ENCODE measurements at regions not wholly inside any gene's neighbourhood (a gene's known extent, or its start where the extent isn't known, plus 50 kb on each side); places are given as distances from the start of the nearest gene placed in this dataset.

DNA sequence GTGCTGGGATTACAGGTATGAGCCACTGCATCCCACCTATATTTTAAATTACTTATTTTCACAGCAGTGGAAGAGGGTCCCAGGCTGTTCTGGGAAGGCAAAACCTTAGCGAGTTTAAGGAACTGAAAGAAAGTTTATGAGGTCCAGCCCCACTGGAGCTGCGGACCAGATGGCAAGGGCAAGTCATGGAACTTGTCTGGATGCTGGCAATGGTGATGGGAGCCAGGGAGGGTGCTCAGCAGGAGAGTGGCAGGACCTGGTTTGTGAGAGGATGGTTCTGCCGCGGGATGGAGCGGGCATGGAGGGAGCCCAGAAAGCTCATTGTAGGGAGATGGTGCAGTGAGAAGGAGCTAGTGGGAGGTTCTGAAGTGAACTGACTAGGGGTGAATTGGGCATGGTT, 50.6 kb upstream of the SLC45A1 start:
- no peak for DNase-seq

DNA sequence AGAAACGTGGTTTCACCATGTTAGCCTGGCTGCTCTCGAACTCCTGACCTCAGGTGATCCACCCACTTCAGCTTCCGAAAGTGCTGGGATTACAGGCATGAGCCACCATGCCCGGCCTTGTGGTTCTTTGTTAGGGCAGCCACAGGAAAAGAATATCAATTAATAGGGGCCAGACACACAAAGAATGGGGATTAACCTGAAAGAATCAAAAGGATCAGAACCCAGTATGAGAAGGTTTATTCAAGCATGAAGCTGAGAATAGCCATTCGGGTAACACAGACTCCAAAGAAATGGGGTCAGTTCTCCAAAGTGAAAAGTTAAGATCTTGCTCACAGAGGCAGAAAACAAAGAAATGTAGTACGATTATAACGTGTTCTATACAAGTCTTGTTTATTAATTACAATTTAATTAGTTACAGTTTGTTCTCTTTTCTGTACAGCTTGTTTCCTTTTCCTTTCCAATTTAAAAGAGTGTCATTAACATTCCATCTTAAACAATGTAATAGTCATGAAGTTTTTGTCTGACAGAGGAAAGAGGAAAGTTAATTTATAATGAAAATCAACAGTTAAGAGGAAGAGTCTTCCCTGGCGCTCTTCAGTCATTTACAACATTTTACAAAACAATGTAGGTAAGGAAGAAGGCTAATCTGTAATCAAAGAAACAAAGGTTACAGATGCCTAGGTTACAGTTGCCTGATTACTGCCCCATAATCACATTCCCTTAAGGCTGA, 51.3 kb upstream of the SLC45A1 start:
- DNase-seq, result no peak

DNA sequence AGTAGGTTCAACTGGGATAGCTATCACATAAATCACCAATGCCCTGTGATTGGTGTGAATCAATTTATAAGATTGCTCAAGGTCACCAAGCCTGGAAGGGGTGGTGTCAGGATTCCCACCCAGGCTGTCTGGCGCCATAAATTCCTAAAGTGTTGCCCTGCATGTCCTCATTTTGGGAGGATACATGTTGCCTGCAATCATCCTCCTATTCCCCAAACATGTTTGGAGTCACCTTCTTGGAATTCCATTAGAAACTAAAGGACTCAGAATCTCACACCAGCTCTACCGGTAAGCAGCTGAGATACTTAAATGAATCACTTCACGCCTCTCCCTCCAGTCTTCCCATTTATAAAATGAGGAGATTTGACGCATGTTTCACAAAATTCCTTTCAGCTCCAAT, 54.1 kb upstream of the SLC45A1 start:
- no peak for DNase-seq

DNA sequence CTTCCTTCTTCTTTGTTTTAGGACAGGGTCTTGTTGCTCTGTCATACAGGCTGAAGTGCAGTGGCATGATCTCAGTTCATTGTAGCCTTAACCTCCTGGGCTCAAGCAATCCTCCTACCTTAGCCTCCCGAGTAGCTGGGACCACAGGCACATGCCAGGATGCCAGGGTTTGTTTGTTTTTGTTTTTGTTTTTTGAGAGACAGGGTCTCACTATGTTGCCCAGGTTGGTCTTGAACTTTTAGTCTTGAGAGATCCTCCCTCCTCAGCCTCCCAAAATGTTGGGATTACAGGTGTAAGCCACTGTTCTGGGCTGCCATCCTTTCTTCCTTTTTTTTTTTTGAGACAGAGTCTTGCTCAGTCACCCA, 56.5 kb upstream of the SLC45A1 start:
- no peak for DNase-seq

DNA sequence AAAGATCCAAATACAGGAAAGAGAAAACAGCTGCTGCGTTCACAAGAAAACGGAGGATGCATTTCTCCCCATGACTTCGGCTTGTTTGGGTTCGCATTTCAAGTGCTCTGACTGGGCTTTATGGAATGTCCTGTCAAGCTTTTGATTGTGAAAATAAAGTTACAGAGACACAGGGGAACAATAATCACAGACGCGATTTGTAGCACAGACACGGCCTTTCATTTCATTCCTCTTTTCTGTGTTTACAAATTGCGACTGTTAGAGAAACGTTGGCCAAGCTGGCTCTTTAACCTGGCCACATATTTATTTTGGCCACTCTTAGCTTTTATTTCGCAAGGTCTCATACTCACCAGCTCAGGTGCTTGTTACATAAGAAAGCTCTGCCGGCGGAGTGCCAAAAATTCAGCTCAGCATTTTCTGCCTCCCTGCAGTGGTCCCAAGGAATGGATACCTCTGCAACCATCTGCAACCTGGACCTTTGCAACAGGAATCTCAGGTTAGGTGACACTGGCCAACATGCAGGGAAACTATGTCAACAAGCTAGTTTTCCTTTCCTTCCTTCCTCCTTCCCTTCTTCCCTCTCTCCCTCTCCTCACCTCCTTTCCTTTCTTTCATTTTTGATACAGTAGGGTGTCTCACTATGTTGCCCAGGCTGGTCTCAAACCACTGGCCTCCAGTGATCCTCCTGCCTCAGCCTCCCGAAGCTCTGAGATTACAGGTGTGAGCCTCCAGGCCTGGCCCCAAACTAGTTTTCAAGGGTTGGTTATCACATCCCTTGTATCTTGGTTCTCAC, 58.2 kb upstream of the SLC45A1 start:
- DNase-seq, result no peak

DNA sequence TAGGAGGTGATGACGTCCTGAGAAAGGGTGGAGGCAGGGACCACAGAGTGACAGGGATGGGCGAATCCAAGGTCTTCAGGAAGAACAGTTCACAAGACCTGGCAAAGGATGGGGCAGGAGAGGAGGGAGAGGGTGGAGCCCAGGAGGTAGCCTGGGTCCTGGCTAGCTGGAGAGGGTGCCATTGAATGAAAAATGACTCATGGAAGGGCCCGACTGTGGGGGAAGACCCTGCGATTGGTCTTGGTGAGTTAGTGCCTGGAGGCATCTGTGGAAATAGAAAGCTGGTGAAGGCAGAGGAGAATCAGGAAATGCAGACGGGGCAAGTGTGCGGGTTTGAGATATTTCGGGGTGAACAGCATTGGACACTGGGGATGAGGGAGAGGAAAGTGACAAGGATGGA, 60.3 kb upstream of the SLC45A1 start:
- no peak for DNase-seq

DNA sequence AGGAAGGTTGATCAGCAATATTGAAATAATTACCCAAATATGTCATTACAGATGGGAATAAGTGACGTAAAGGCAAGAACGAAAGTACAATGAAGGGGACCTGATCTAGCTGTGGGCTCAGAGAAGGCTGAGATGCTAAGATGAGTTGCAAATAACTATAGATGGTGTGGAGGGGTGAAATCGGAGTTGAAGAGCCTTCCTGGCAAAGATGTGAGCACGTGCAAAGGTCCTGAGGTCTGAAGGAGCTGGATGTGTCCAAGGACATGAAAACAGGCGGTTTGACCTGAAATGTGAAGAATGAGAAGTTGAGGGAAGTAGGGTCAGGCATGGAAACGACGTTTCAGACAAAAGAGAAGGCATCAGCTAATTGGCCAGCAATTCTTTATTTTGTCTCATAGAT, 61.6 kb upstream of the SLC45A1 start:
- no peak for DNase-seq

DNA sequence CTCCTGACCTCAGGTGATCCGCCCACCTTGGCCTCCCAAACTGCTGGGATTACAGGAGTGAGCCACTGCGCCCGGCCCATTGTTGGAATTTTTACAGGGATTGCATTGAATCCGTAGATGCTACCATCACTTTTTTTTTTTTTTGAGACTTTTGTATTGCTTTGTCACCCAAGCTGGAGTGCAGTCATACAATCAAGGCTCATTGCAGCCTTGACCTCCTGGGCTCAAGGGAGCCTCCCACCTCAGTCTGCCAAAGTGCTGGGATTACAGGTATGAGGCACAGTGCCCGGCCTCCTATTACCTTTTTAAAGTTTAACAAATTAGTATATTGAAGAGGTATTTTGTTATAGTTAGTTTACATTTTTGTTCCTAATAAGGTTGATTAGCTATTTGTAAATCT, 62.2 kb upstream of the SLC45A1 start:
- no peak for DNase-seq

DNA sequence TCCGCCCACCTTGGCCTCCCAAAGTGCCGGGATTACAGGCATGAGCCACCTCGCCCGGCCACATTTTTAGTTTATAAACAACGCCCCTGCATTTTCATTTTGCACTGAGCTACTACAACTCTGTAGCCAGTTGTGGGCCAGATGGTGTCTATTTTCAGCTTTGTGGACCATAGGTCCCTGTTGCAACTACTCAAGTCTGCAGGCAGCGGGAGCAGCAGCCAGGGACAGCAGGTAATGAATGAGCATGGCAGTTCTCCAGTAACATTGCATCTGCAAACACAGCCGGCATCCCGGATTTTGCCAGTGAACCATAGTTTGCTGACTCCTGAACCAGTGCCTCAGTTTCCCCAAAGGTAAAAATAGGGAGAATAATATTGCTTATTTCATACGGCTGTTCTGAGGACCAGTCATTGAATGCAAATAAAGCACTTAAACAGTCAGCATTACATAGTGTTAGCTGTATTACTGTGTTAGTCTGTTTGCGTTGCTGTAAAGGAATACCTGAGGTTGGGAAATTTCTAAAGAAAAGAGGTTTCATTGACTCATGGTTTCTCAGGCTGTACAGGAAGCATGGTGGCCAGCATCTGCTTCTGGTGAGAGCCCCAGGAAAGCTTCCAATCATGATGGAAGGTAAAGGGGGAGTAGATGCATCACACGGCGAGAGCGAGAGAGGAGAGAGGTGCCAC, 65.5 kb upstream of the SLC45A1 start:
- no peak for DNase-seq

DNA sequence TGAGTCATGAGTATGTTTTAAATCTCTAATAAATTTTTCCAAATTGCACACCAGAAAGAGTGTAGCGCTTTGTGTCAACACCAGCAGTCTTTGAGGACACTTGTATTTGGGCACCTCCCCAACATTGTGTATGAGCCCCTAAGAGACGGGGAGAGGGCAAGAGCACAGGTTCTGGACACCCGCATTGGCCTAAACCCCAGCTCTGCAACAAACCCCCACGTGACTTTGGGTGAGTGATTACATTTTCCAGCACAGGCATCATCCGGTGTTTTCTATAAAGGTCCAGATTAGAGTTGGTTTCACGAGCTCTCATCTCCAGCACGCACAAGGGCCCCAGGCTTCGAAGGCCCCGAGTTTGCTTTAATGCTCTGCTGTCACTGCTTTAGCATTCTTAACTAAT, 66.3 kb upstream of the SLC45A1 start:
- DNase-seq, result no peak

DNA sequence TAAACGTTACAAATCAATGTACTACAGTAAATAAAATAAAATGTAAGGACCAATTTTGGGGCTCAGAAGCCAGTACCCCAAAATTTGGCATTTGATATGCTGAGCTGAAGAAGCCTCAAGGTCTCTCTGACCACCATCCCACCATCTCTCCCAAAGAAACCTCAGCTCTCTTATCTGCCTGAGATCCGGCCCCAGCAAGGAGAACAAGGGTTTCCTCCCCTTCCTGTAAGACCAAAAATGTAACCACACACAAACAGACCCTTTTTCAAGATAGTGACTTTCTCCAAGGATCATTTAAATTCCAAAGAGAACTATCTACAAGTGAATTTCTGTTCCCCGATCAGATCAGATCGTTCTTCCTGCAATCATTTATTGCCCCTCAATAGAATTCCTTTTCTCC, 68.1 kb upstream of the SLC45A1 start:
- no peak for DNase-seq

DNA sequence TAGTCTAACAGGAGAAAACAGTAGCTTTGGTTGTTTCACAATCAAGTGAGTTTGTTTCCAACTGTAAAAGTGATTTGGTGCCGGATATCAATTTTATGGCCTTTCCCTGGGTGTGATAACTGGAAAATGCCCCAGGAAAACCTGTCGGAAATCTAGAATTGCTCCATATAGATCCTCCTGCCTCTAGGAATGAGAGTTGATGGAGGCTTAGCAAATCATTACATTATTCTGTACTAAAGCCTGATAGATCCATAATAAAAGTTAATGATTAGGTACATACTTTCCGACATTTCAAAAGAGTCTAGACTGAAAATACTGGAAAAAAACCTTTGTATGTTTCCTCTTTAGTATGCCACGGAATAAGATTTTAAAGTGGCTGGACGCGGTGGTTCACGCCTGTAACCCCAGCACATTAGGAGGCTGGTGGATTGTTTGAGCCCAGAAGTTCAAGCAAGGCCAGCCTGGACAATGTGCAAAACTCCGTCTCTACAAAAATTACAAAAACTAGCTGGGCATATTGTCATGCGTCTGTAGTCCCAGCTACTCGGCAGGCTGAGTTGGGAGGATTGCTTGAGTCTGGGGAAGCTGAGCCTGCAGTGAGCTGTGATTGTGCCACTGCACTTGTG, 70.0 kb upstream of the SLC45A1 start:
- no peak for DNase-seq

DNA sequence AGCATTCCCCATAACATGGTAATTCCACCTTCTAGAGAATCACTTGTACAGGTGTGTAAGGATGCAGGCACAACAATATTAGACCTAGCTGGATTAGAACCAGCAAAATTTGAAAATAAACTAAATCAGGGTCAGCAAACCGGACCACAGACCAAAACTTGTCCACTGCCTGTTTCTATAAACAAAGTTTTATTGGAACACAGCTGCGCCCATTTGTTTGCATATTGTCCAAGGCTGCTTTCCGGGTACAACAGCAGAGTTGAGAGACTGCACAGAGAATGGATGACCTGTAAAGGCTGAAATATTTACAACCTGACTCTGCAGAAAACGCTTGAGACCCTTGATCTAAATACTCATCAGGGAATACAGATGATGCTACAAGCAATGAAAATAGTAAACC, 73.6 kb upstream of the SLC45A1 start:
- DNase-seq, result no peak

DNA sequence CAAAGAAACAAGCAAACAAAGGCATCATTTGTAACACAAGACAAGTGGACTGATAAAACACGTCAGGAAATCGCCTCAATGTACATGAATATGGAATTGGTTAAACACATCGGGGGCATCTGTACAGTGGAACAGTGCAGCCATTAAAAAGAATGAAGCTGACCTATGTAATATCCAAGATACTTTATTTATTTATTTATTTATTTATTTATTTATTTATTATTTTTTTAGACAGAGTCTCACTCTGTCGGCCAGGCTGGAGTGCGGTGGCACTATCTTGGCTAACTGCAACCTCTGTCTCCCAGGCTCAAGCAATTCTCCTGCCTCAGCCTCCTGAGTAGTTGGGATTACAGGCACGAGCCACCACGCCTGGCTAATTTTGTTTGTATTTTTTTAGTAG, 75.4 kb upstream of the SLC45A1 start:
- DNase-seq, result no peak

DNA sequence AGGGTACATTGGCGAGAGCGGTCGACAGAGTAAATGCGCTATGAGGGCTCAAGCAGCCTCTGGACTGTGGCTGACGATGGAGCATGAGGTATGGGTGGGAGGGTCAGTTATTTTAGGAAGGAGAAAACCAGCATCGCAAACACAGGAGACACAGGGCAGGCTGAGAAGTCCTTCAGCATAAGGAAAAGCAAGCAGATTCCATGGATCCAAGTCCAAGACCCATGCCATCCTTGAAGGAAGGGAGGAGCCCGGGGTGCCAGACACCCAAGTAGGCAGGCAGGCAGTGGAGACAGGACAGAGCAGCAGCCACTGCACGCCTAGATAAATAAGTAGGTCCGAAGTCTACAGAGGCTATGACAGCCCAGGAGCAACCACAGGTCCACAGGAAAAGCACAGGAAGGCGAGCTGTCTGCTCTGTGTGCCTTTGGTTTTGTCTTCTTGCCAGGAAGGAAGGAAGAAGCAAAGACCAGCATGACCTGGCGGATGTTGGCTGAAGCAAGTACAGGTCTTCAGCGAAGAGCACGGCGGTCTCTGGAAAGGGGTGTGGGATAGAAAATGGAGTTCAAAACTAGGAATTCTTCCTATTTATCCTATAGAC, 76.4 kb upstream of the SLC45A1 start:
- no peak for DNase-seq

DNA sequence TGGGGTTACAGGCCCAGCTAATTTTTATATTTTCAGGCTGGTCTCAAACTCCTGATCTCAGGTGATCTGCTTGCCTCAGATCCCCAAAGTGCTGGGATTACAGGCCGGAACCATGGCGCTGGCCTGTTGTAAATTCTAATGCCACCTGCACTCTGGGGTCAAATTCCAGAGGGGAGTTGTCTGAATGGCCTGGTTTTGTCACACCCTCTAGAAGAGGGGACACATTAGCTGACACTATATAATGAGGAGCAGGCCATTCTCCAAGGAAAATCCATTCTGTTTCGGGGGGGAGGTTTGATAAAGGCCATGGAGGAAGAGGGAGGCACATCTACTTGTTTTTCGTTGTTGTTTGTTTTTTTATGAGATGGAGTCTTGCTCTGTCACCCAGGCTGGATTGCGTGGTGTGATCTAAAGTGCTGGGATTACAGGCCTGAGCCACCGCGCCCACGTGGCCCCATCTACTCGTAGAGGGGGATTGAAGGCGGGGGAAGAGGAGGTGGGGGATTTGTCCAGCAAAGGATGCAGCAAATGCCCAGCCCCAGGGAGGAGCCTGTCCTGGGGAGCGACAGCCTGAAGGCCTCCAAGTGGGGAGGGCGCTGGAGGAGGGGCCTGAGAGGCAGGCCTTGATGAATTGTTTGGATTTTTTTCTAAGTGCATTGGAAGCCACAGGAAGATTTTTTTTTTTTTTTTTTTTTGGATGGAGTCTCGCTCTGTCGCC, 78.4 kb upstream of the SLC45A1 start:
- DNase-seq, result peak; percentile 68

DNA sequence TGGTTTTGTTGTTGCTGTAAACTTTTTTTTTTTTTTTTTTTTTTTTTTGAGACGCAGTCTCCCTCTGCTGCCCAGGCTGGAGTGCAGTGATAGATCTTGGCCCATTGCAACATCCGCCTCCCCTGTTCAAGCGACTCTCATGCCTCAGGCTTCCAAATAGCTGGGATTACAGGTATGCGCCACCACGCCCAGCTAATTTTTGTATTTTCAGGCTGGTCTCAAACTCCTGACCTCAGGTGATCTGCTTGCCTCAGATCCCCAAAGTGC, 78.9 kb upstream of the SLC45A1 start:
- DNase-seq, result no peak

DNA sequence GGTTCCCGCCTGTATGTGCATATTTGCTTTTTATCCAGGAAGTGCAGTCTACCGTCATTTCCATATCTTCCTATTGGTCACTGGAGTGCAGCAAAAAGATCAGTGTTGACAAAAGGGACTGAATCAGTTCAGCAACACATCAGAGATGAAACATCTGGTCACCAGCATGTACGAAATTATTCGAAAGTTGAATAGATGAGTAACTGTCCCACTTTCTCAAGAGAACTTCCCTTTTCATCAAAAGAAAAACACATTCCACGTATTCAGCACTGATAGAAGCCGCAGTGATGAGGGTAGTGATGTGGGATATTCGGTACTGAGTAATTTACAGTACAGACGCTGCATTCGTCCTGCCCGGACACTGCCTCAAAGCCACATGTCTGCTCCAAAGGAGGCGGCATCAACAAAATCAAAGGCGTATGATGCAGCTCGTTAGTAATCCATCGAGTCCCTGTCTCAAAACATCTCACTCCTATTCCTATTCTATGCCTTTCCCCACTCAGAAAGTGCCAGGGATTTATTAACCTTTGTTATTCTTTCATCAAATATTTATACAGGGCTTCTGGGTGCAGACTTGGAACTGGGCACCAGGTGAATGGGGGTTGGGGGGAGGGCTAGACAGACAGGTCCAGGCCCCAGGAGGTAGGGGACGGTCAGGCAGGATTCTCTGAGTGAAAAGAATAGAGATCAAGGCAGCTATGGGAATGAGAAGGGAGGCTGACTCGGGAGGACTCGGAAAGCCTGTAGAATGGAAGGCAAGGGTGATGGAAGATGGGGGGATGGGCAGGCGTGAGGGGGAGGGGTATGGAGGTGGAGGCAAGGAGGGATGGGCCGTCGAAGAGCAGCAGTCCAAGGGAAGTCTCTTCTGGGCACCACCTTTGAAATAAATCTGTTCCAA, 79.5 kb upstream of the SLC45A1 start:
- DNase-seq, result no peak

DNA sequence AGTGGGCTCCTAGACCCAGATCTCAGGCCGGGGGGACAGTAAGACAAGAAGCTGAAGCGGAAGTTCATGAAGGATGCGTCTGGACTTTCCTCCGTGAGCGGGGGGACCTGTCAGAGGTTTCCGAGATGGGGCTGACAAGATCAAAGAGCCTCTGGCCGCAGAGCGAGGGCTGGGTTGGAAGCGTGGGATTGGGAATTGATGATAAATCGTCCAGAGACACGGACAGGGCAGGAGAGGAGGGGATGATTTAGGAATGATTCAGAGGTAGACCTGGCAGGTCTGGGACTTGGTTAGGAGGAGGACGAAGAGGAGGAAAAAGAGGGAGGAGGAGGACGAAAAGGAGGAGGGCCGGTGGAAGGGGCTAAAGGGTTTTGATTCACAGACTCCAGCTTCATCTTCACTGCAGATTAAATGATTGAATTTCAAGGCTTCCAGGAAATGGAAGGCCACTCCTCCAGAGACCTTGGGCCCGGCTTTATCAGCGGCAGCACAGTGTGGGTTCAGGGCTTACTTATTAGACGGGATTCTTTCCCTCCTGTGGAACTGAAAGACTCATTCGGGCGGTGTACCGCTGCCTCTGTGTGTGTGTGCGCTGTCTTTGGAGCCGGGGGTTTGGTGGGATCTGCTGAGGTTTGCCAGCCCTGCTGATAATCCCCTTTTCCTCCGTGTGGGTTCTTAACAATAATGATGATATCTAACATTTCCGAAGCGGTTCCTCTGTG, 85.7 kb upstream of the SLC45A1 start:
- no peak for DNase-seq

DNA sequence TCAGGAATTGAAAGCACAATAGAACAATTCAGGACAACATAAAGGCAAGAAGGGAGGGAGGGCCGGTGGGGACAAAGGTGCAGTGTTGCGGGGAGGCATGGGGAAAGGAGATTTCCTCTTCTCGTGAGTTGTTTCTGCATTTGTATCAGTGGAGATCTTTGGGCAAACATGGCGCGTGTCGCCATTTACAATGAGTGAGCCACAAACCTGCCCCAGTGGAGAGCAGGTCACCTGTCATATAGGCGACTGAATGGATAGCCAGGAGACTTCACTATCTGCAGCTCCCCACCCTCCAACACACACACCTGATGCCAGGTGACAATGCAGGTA, 87.7 kb upstream of the SLC45A1 start:
- no peak for DNase-seq
